EL (cell line): ENCODE measurements at regions not wholly inside any gene's neighbourhood (a gene's known extent, or its start where the extent isn't known, plus 50 kb on each side); places are given as distances from the start of the nearest gene placed in this dataset.
"Not testable (repeated sequence)": the region's sequence is repeated elsewhere in the genome, so short reads cannot be mapped to it uniquely, and the experiment has no call there.

Experiments used
- DNase-seq: peaks from one replicate; pipeline ENCODE4 v3.0.0-alpha.2; 2016

GRCh38 chr4:85106805-85107336 lies 140.4 kb upstream of the WDFY3 start:
- no peak for DNase-seq

GRCh38 chr4:85107553-85107952 lies 141.1 kb upstream of the WDFY3 start:
- DNase-seq, result no peak

DNA sequence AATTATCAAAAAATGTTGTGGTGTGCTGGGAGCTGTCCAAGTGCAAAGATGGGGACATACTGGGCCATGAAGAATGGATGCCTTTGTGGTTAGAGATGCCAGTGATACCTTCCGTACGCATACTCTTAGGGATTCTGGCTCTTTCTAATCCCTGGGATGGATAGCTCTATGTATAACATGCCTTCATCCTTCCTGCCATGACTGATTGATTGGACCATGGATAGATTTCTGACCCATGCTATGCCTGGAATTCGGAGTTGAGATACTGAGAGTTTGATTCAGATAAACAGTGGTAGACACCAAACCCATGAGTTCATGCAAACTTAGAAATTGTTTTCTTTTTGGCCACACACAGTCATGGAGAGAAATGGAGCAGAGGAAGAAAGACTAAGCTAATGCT lies 147.2 kb upstream of the WDFY3 start:
- no peak for DNase-seq

DNA sequence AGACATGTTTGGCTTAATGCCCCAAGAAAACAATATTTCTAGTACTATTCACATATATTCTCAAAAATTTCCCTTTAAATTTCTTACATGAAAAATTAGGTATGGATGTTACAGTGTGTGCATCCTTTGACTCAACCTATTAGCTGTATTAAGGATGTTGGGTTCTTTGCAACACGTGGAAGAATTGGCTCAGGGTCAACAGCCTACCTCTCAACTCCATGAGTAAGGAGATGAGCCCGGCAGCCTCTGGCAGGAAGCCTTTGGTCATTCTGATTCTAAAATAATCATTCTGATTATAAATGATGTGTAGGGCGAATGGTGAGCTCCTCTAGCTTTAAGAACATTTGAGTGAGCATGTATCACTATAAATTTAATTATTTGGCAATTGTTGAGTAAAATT lies 148.0 kb upstream of the WDFY3 start:
- DNase-seq, result no peak

DNA sequence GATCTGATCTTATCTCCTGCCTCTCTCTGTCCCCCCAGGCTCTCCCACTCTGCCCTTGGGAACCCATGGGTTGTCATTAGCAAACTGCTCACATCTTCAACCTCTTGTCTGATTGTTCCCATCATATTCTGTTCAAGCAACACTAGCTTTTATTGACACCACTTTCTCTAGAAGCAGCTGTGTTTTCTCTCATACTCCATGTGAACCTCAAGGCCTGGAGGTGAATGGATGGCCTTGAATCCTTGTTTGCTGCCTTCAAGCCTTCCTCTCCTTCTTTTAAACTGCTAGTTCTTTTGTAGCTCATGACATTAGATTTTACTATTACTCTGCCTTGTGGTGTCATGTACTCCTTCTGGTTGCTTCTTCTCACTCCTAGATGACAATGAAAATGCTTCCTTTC lies 149.5 kb upstream of the WDFY3 start:
- DNase-seq, result no peak

DNA sequence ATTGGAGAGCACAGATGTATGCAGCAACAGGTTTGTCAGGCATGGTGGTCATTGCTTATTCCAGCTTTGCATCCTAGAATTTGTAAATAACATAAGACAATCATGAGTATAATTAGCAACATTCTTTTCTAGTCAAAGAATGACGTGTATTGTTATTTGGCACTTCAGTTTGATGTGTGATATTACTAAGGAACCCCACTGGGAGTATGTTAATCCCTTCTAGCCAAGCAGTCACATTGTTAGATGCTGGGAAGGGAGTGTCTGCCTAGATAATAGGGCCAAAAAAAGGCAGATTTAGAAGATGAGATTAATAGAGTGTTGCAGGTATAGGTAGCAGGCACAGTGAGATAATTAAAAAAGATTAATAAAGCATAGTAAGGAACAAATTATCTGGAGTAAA lies 159.2 kb upstream of the WDFY3 start:
- no peak for DNase-seq

DNA sequence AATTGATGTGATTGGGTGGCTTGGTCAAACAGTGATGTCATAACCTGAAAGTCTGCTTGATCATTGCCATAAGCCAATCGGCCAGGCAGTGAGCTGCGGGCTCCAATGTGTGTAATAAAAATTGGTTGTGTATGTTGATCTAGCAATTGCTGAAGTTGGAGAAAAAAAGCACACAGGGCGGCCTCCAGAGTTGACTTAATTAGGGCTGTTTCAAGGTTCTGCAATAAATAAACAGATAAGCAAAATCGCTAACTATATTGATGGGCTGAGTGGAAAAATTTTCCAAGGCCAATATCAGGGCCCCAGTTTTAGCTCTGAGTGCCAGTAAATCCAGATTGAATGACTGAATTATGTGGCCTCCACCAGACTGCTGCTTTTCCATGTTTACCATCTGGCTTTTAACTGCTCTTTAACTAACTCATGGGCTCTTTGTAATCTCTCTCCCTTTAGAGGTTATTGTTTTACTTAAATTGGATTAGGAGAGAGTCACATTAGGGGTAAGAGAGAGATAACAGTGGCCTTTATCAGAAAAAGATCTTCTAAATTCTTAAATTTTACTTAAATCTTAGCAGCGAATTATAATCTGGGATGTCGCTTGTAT lies 160.6 kb upstream of the WDFY3 start:
- DNase-seq, result no peak

DNA sequence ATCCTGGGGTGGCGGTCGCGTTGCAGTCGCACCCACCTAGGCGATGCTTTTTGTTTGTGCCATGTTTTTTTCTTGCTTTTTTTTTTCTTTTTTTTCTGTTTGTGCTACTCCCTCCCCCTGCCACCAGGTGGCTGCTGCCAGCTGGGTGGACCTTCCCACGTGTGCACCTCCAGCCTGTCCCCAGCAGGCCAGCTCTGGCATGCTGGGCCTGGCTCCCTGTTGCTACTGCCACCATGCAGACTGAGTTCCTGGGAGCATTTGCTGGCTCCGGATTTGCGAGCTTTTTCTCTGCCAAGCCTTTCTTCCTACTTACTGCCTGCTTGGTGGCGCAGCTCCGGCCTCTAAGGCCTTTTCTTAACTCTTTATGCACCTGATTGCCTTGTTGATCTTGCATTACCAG lies 161.2 kb upstream of the WDFY3 start:
- DNase-seq, result peak; percentile 32

GRCh38 chr4:85128246-85129204 lies 162.0 kb upstream of the WDFY3 start:
- DNase-seq, result no peak

DNA sequence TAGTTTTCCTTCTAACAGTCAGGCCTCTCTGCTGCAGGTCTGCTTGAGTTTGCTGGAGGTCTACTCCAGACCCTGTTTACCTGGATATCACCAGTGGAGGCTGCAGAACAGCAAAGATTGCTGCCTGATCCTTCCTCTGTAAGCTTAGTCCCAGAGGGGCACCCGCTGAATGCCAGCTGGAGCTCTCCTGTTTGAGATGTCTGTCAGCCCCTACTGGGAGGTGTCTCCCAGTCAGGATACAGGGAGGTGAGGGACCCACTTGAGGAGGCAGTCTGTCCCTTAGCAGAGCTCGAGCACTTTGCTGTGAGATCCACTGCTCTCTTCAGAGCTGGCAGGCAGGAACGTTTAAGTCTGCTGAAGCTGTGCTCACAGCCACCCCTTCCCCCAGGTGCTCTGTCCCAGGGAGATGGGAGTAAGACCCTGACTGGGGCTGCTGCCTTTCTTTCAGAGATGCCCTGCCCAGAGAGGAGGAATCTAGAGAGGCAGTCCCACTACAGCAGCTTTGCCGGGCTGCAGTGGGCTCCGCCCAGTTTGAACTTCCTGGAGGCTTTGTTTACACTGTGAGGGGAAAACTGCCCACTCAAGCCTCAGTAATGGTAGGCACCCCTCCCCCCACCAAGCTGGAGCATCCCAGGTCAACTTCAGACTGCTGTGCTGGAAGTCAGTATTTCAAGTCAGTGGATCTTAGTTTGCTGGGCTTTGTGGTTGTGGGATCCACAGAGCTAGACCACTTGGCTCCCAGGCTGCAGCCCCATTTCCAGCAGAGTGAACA lies 163.1 kb upstream of the WDFY3 start:
- DNase-seq, result not testable (repeated sequence)

DNA sequence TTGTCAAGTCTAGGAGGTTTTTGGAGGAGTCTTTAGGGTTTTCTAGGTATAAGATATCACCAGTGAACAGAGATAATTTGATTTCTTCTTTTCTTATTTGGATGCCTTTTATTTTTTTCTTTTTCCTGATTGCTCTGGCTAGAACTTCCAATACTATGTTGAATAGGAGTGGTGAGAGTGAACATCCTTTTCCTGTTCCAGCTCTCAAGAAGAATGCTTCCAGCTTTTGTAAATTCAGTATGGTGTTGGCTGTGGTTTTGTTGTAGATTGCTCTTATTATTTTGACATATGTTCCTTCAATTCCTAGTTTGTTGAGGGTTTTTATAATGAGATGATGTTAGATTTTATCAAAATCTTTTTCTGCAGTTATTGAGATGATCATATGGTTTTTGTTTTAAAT lies 165.6 kb upstream of the WDFY3 start:
- DNase-seq, result no peak

GRCh38 chr4:85132570-85132969 lies 166.1 kb upstream of the WDFY3 start:
- DNase-seq, result no peak

GRCh38 chr4:85139749-85140148 lies 173.3 kb upstream of the WDFY3 start:
- not testable (repeated sequence) for DNase-seq

DNA sequence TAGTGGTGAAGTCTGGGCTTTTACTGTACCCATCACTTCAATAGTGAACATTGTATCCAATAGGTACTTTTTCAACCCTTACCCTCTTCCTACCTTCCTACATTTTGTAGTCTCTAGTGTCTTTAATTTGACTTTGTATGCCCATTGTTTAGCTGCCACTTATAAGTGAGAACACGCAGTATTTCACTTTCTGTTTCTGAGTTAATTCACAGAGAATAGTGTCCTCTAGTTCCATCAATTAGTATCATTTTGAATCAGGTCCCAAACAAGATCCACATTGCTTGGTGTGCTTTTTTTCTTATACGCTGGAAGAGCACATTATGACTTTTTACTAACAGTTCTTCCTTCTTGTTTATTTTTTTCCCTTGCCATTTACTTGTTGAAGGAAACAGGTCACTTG lies 176.0 kb upstream of the WDFY3 start:
- no peak for DNase-seq

DNA sequence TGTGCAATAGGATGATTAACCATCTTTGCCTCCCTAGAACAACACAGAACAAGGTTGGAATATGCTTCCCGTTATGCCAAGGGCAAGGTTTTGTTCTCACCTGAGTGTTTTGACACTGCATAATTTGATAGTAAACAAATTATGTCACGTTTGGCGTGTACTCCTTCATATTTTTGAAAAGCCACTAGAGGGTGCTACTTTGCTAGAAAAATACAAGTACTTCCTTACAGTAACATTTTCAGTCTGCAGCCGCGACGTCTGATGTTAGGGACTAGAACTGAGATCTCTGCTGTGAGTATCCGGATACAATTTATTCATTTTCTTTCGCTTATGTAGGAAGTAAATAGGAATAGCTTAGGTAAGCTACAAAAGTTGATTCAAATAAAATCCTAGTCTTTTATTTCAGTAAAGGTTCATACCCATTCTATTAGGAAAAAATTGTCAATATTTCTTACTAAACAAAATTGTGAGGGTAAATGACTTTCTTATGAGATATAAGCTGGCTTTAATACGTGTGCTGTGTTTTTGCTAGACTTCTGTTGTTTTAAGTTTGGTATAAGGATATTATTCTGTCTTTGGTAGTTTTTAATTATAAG lies 181.1 kb upstream of the WDFY3 start:
- DNase-seq, result peak; percentile 60

GRCh38 chr4:85149676-85150075 lies 183.2 kb upstream of the WDFY3 start:
- peak; percentile 20 for DNase-seq

- DNase-seq, result no peak
These were observed 184.9 kb upstream of the WDFY3 start for GRCh38 chr4:85151371-85151770.

GRCh38 chr4:85151786-85152185 lies 185.3 kb upstream of the WDFY3 start:
- DNase-seq, result no peak

GRCh38 chr4:85152480-85152879 lies 186.0 kb upstream of the WDFY3 start:
- DNase-seq, result no peak

DNA sequence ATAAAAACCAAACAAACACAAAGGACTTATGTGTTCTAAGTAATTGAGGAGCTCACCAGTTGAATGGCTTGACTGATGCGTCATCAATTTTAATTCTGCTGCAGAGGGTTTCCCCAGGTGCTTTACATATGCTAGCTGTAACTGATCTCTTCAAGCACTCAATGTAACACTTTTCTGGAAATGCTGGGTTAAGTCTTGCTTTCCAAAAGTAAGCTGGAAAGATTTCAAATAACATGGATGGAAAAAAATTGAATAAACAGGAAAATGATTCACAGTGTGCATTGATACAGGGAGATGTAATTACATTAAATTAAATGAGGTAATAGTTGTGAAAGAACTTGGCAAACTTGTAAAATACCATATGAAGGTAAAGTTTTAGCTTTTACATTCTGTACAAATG lies 186.7 kb upstream of the WDFY3 start:
- no peak for DNase-seq

DNA sequence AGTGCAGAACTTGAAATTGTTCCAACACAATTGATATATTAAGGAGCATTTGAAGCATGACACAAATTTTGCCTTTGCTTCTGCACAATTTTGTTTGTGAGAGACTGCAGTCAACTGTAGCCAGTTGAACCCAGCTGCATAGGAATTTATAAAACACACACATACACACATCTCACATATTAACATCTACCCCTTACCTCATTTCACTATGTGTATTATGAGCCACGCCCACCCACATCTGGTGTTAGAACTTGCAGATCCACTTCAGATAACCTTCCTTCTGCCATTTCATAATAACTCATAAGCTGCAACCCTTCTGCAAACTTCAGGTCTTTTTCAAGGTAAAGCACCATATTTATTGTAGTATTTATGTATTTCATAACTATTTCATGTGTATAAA lies 188.1 kb upstream of the WDFY3 start:
- no peak for DNase-seq

DNA sequence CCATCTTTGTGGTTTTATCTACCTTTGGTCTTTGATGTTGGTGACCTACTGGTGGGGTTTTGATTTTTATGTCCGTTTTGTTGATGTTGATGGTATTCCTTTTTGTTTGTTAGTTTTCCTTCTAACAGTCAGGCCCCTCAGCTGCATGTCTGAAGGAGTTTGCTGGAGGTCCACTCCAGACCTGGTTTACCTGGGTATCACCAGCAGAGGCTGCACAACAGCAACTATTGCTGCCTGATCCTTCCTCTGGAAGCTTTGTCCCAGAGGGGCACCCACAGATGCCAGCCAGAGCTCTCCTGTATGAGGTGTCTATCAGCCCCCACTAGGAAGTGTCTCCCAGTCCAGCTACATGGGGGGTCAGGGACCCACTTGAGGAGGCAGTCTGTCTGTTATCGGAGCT lies 199.3 kb upstream of the WDFY3 start:
- DNase-seq, result no peak

DNA sequence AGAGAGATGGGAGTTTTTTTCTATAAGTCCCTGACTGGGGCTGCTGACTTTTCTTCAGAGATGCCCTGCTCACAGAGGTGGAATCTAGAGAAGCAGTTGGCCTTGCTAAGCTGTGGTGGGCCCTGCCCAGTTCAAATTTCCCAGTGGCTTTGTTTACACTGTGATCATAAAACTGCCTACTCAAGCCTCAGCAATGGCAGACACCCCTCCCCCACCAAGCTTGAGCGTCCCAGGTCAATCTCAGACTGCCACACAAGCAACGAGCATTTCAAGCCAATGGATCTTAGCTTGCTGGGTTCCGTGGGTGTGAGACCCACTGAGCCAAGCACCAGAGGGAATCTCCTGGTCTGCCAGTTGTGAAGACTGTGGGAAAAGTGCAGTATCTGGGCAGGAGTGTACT lies 199.8 kb upstream of the WDFY3 start:
- DNase-seq, result no peak
